K562 (cell line): ENCODE measurements at regions not wholly inside any gene's neighbourhood (a gene's known extent, or its start where the extent isn't known, plus 50 kb on each side); places are given as distances from the start of the nearest gene placed in this dataset.

Experiments
- ATAC-seq: fragments of 200-7000 bp; cut with Tn5 transposase; 3 replicates; pipeline ENCODE4 v1.9.1; 2020; ENCODE audit warnings: moderate library complexity
- BruUV-seq: library from RNA; stranded (reverse); fragments of 400-500 nt; replicated peaks from 2 replicates; lab custom pipeline; 2021; lab: Mats Ljungman, UMichigan
- CTCF ChIA-PET: fragments of 300-600 bp; formaldehyde crosslinking; extraction: SDS; loops from one replicate; lab custom pipeline; 2021; ENCODE audit warnings: low intra/inter-chr PET ratio; lab: Yijun Ruan, JAX
- POLR2A ChIA-PET: fragments of 300-600, 350-650 bp; sonication (Branson Sonifier 250); formaldehyde crosslinking; extraction: SDS; loops from one replicate; lab custom pipeline; 2021; ENCODE audit warnings: antibody characterized with exemption, inconsistent platforms; lab: Yijun Ruan, JAX
- DNase-seq, 4 experiments: peaks; one replicate each; pipeline versions ENCODE4 v3.0.0 to v3.0.0-alpha.2; 2011 to 2018; ENCODE audit warnings: low spot score in 3 of 4, mixed read lengths in 3 of 4; ENCODE audit errors: extremely low read depth in 1 of 4
- FAIRE-seq: peaks from 2 replicates; lab custom pipeline; 2011; peaks lifted over from hg19 to GRCh38; lab: Jason Lieb, UNC
- H2AFZ ChIP-seq: 2 replicates; pipeline ENCODE4 v1.6.0; 2011; ENCODE audit warnings: low read depth, low read length, control low read depth, inconsistent platforms
- H3K27ac ChIP-seq: fragments of 200-600 bp; 3 replicates; pipeline ENCODE4 v1.8.0; 2011; ENCODE audit warnings: low read depth, mild to moderate bottlenecking, control low read depth, inconsistent platforms, low read length, moderate library complexity, mixed read lengths; ENCODE audit errors: extremely low read depth
- H3K27me3 ChIP-seq, 2 experiments: fragments of 300-600 bp in 1 of 2; 2 replicates in 1 of 2; 3 replicates in 1 of 2; pipeline versions ENCODE4 v1.6.0 to v1.8.0; 2011; ENCODE audit warnings: inconsistent platforms in 2 of 2, low read length in 2 of 2, mild to moderate bottlenecking in 1 of 2, mixed read lengths in 1 of 2, moderate library complexity in 1 of 2; ENCODE audit not compliant: control insufficient read depth in 2 of 2, insufficient read depth in 2 of 2
- H3K36me3 ChIP-seq: fragments of 300-600 bp; 3 replicates; pipeline ENCODE4 v1.8.0; 2011; ENCODE audit warnings: mild to moderate bottlenecking, low read length, inconsistent platforms; ENCODE audit not compliant: control insufficient read depth, insufficient read depth
- H3K4me1 ChIP-seq, 2 experiments: fragments of 200-600 bp in 1 of 2; replicated peaks in 1 of 2; 2 replicates in 1 of 2; 3 replicates in 1 of 2; pipeline versions ENCODE4 v1.5.1 to v1.8.0; 2011; ENCODE audit warnings: inconsistent platforms in 2 of 2, low read length in 2 of 2, mild to moderate bottlenecking in 1 of 2, mixed read lengths in 1 of 2, moderate library complexity in 1 of 2; ENCODE audit not compliant: control insufficient read depth in 2 of 2, insufficient read depth in 2 of 2
- H3K4me2 ChIP-seq: 2 replicates; pipeline ENCODE4 v1.6.1; 2011; ENCODE audit warnings: low read length, control low read depth, inconsistent platforms, mixed read lengths; ENCODE audit not compliant: insufficient read depth
- H3K4me3 ChIP-seq: fragments of 200-600 bp; sonication (generic), shearing (Covaris generic); 2 replicates; pipeline ENCODE4 v1.5.1; 2016; ENCODE audit warnings: control low read depth, inconsistent platforms
- H3K79me2 ChIP-seq: fragments of 200-600 bp; 3 replicates; pipeline ENCODE4 v1.8.0; 2011; ENCODE audit warnings: low read length, inconsistent platforms; ENCODE audit not compliant: control insufficient read depth, insufficient read depth
- H3K9ac ChIP-seq, 2 experiments: 2 replicates each; pipeline versions ENCODE4 v1.6.0 to v1.6.1; 2011; ENCODE audit warnings: low read depth in 2 of 2, low read length in 2 of 2, control low read depth in 1 of 2, inconsistent platforms in 1 of 2, mild to moderate bottlenecking in 1 of 2, mixed read lengths in 1 of 2; ENCODE audit not compliant: insufficient read depth in 1 of 2
- H3K9me1 ChIP-seq: one replicate; pipeline ENCODE4 v1.6.0; 2011; ENCODE audit warnings: inconsistent platforms, mild to moderate bottlenecking, low read length, moderate library complexity; ENCODE audit not compliant: control insufficient read depth, insufficient read depth
- H3K9me3 ChIP-seq: replicated peaks from 2 replicates; pipeline ENCODE4 v1.5.1; 2011; ENCODE audit warnings: low read depth, low read length, inconsistent platforms; ENCODE audit not compliant: control insufficient read depth, insufficient read depth
- H4K20me1 ChIP-seq: replicated peaks from 2 replicates; pipeline ENCODE4 v1.6.1; 2011; ENCODE audit warnings: low read length, inconsistent platforms, mixed read lengths; ENCODE audit not compliant: control insufficient read depth, insufficient read depth
- FOXJ3 ChIP-seq: sonication (generic); formaldehyde crosslinking; IDR thresholded peaks from 2 replicates; pipeline ENCODE4 v1.4.0; 2020; ENCODE audit warnings: mild to moderate bottlenecking, missing genetic modification reagents
- GABPB1 ChIP-seq: sonication (generic); formaldehyde crosslinking; IDR thresholded peaks from 2 replicates; pipeline ENCODE4 v1.8.0; 2022; ENCODE audit warnings: mild to moderate bottlenecking, missing genetic modification reagents
- HOXB6 ChIP-seq: fragments of 250-450 bp; sonication (Bioruptor Pico); IDR thresholded peaks from 2 replicates; pipeline ENCODE4 v1.5.1; 2022; ENCODE audit warnings: mild to moderate bottlenecking, borderline replicate concordance
- WGBS: fragments of 100-300 bp; shearing (Covaris generic); methylation state at CpG from one replicate; pipeline ENCODE4 v1.1.6; 2016; ENCODE audit warnings: low coverage, mixed read lengths; ENCODE audit not compliant: insufficient coverage; ENCODE audit errors: missing lambda C conversion rate; 5-methylcytosine and 5-hydroxymethylcytosine counted together
- in situ Hi-C: fragments of 300-500 bp; cut with MboI; formaldehyde crosslinking; loops from 4 replicates; pipeline ENCODE4 v1.15.0; 2018; ENCODE audit warnings: inconsistent platforms, mixed read lengths
- intact Hi-C: fragments of 100-400 bp; cut with micrococcal nuclease; formaldehyde crosslinking; loops from 2 replicates; pipeline ENCODE4 v1.14.2; 2022
- TF ChIP-seq, protein P1 (sequence below), 2 experiments: fragments of 450-650 bp; formaldehyde crosslinking in 1 of 2; IDR thresholded peaks; 2 replicates each; pipeline versions ENCODE4 v1.4.0 to v1.6.1; 2014 to 2020; ENCODE audit warnings: mild to moderate bottlenecking in 2 of 2, borderline replicate concordance in 1 of 2, low read depth in 1 of 2
- TF ChIP-seq, protein P2 (sequence below), 2 experiments: fragments of 250-450 bp in 1 of 2; fragments of 450-650 bp in 1 of 2; sonication (Bioruptor Pico) in 1 of 2; IDR thresholded peaks; 2 replicates each; pipeline versions ENCODE4 v1.6.1 to v1.8.0; 2016 to 2021; ENCODE audit warnings: mild to moderate bottlenecking in 2 of 2, moderate library complexity in 2 of 2, missing compliant biosample characterization in 1 of 2, missing genetic modification characterization in 1 of 2
- TF ChIP-seq, protein P3 (sequence below): sonication (generic); formaldehyde crosslinking; IDR thresholded peaks from 2 replicates; pipeline ENCODE4 v1.8.1; 2023; ENCODE audit warnings: missing genetic modification reagents, mild to moderate bottlenecking, borderline replicate concordance

- in situ Hi-C loops (no loop called here), intact Hi-C loops (no loop called here)
- ChIA-PET CTCF (no interaction called here), POLR2A (no interaction called here)
- no TSS peak for BruUV-seq
- Histone ChIP-seq H3K36me3 (no peaks in the 10 kb centered on the region), H3K27ac (no peak overlapping the region), H3K4me2 (no peak overlapping the region), H2AFZ (no peak overlapping the region), H3K4me3 (no peak overlapping the region), H3K27me3 (no peaks in the 10 kb centered on the region), H3K9ac (no peak overlapping the region), H3K9me3 (no peaks in the 10 kb centered on the region), H3K79me2 (no peaks in the 10 kb centered on the region), H3K4me1 (no peaks in the 10 kb centered on the region), H4K20me1 (no peaks in the 10 kb centered on the region), H3K9me1 (no peaks in the 10 kb centered on the region)
- no peak for ATAC-seq
- WGBS: 0% methylated on average over 1 of the region's 1 CpG
- no peak for FAIRE-seq
- DNase-seq: no peak
- TF ChIP-seq GABPB1 (no peak), FOXJ3 (no peak), HOXB6 (CRISPR knock-in tag) (no peak)
- TF ChIP-seq, protein P1, sequence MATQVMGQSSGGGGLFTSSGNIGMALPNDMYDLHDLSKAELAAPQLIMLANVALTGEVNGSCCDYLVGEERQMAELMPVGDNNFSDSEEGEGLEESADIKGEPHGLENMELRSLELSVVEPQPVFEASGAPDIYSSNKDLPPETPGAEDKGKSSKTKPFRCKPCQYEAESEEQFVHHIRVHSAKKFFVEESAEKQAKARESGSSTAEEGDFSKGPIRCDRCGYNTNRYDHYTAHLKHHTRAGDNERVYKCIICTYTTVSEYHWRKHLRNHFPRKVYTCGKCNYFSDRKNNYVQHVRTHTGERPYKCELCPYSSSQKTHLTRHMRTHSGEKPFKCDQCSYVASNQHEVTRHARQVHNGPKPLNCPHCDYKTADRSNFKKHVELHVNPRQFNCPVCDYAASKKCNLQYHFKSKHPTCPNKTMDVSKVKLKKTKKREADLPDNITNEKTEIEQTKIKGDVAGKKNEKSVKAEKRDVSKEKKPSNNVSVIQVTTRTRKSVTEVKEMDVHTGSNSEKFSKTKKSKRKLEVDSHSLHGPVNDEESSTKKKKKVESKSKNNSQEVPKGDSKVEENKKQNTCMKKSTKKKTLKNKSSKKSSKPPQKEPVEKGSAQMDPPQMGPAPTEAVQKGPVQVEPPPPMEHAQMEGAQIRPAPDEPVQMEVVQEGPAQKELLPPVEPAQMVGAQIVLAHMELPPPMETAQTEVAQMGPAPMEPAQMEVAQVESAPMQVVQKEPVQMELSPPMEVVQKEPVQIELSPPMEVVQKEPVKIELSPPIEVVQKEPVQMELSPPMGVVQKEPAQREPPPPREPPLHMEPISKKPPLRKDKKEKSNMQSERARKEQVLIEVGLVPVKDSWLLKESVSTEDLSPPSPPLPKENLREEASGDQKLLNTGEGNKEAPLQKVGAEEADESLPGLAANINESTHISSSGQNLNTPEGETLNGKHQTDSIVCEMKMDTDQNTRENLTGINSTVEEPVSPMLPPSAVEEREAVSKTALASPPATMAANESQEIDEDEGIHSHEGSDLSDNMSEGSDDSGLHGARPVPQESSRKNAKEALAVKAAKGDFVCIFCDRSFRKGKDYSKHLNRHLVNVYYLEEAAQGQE (IDR thresholded peaks at IDR 0.05; ENCODE audit: borderline replicate concordance): no peak
- TF ChIP-seq, protein P1 (CRISPR knock-in tag; IDR thresholded peaks at IDR 0.05; ENCODE audit: low read depth): no peak
- TF ChIP-seq, protein P2, sequence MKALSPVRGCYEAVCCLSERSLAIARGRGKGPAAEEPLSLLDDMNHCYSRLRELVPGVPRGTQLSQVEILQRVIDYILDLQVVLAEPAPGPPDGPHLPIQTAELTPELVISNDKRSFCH (CRISPR knock-in tag; IDR thresholded peaks at IDR 0.05): no peak
- TF ChIP-seq, protein P2 (tag; IDR thresholded peaks at IDR 0.05): no peak
- TF ChIP-seq, protein P3, sequence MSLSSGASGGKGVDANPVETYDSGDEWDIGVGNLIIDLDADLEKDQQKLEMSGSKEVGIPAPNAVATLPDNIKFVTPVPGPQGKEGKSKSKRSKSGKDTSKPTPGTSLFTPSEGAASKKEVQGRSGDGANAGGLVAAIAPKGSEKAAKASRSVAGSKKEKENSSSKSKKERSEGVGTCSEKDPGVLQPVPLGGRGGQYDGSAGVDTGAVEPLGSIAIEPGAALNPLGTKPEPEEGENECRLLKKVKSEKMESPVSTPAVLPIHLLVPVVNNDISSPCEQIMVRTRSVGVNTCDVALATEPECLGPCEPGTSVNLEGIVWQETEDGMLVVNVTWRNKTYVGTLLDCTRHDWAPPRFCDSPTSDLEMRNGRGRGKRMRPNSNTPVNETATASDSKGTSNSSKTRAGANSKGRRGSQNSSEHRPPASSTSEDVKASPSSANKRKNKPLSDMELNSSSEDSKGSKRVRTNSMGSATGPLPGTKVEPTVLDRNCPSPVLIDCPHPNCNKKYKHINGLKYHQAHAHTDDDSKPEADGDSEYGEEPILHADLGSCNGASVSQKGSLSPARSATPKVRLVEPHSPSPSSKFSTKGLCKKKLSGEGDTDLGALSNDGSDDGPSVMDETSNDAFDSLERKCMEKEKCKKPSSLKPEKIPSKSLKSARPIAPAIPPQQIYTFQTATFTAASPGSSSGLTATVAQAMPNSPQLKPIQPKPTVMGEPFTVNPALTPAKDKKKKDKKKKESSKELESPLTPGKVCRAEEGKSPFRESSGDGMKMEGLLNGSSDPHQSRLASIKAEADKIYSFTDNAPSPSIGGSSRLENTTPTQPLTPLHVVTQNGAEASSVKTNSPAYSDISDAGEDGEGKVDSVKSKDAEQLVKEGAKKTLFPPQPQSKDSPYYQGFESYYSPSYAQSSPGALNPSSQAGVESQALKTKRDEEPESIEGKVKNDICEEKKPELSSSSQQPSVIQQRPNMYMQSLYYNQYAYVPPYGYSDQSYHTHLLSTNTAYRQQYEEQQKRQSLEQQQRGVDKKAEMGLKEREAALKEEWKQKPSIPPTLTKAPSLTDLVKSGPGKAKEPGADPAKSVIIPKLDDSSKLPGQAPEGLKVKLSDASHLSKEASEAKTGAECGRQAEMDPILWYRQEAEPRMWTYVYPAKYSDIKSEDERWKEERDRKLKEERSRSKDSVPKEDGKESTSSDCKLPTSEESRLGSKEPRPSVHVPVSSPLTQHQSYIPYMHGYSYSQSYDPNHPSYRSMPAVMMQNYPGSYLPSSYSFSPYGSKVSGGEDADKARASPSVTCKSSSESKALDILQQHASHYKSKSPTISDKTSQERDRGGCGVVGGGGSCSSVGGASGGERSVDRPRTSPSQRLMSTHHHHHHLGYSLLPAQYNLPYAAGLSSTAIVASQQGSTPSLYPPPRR: no peak
These were observed 215.3 kb upstream of the DSEL start for GRCh38 chr18:67731851-67732250.
